TTC549 (cell line): ENCODE measurements at regions not wholly inside any gene's neighbourhood (a gene's known extent, or its start where the extent isn't known, plus 50 kb on each side); places are given as distances from the start of the nearest gene placed in this dataset.

Experiments
- FAIRE-seq: peaks from 2 replicates; lab custom pipeline; 2012; peaks lifted over from hg19 to GRCh38; lab: Jason Lieb, UNC

GRCh38 chr2:180202467-180202951 lies 195.4 kb upstream of the CWC22 start:
- FAIRE-seq, result no peak

- no peak for FAIRE-seq
Observed at GRCh38 chr2:180196419-180196977, 189.4 kb upstream of the CWC22 start.

GRCh38 chr2:180195847-180196246 lies 188.8 kb upstream of the CWC22 start:
- FAIRE-seq, result no peak

- no peak for FAIRE-seq
Observed at GRCh38 chr2:180191432-180192124, 184.5 kb upstream of the CWC22 start.

- FAIRE-seq, result no peak
Observed at GRCh38 chr2:180190851-180191250, 183.8 kb upstream of the CWC22 start.

- no peak for FAIRE-seq
Observed at GRCh38 chr2:180187611-180188010, 180.5 kb upstream of the CWC22 start.

GRCh38 chr2:180184506-180184905 lies 177.4 kb upstream of the CWC22 start:
- FAIRE-seq, result no peak

GRCh38 chr2:180180511-180180910 lies 173.4 kb upstream of the CWC22 start:
- FAIRE-seq, result no peak

GRCh38 chr2:180177534-180177933 lies 170.4 kb upstream of the CWC22 start:
- no peak for FAIRE-seq

GRCh38 chr2:180175736-180176135 lies 168.6 kb upstream of the CWC22 start:
- FAIRE-seq, result no peak

- FAIRE-seq, result no peak
Observed at GRCh38 chr2:180174580-180174979, 167.5 kb upstream of the CWC22 start.

GRCh38 chr2:180169474-180169873 lies 162.4 kb upstream of the CWC22 start:
- FAIRE-seq, result no peak

GRCh38 chr2:180161415-180161814 lies 154.3 kb upstream of the CWC22 start:
- FAIRE-seq, result no peak

- FAIRE-seq, result no peak
Observed at GRCh38 chr2:180159921-180160320, 152.8 kb upstream of the CWC22 start.

GRCh38 chr2:180158961-180159360 lies 151.9 kb upstream of the CWC22 start:
- FAIRE-seq, result no peak

- FAIRE-seq, result no peak
Observed at GRCh38 chr2:180156651-180157050, 149.6 kb upstream of the CWC22 start.

- FAIRE-seq, result no peak
Observed at GRCh38 chr2:180150606-180151005, 143.5 kb upstream of the CWC22 start.

GRCh38 chr2:180146541-180146940 lies 139.4 kb upstream of the CWC22 start:
- FAIRE-seq, result no peak

- FAIRE-seq, result no peak
Observed at GRCh38 chr2:180146114-180146513, 139.0 kb upstream of the CWC22 start.

GRCh38 chr2:180145163-180145562 lies 138.1 kb upstream of the CWC22 start:
- no peak for FAIRE-seq

GRCh38 chr2:180144338-180144813 lies 137.3 kb upstream of the CWC22 start:
- no peak for FAIRE-seq

- FAIRE-seq, result no peak
Observed at GRCh38 chr2:180143633-180144337, 136.7 kb upstream of the CWC22 start.

- no peak for FAIRE-seq
Observed at GRCh38 chr2:180141600-180141999, 134.5 kb upstream of the CWC22 start.
